GM19238 (cell line): ENCODE measurements at regions not wholly inside any gene's neighbourhood (a gene's known extent, or its start where the extent isn't known, plus 50 kb on each side); places are given as distances from the start of the nearest gene placed in this dataset.
"Not testable (repeated sequence)": the region's sequence is repeated elsewhere in the genome, so short reads cannot be mapped to it uniquely, and the experiment has no call there.

Experiments used
- DNase-seq: peaks from one replicate; pipeline ENCODE4 v3.0.0; 2011; ENCODE audit warnings: low spot score; ENCODE audit not compliant: insufficient read length

GRCh38 chr1:166605137-166605536 lies 234.1 kb upstream of the POGK start:
- no peak for DNase-seq

- no peak for DNase-seq
These were observed 226.4 kb upstream of the POGK start for GRCh38 chr1:166612886-166613285.

GRCh38 chr1:166616206-166616605 lies 223.1 kb upstream of the POGK start:
- DNase-seq: no peak

- DNase-seq: no peak
These were observed 212.6 kb upstream of the POGK start for GRCh38 chr1:166626711-166627110.

GRCh38 chr1:166627558-166627957 lies 211.7 kb upstream of the POGK start:
- no peak for DNase-seq

- DNase-seq: no peak
These were observed 211.0 kb upstream of the POGK start for GRCh38 chr1:166628259-166628658.

GRCh38 chr1:166629946-166630345 lies 209.3 kb upstream of the POGK start:
- no peak for DNase-seq

- no peak for DNase-seq
These were observed 208.9 kb upstream of the POGK start for GRCh38 chr1:166630369-166630768.

GRCh38 chr1:166638137-166638536 lies 201.1 kb upstream of the POGK start:
- no peak for DNase-seq

- DNase-seq: not testable (repeated sequence)
These were observed 182.0 kb upstream of the POGK start for GRCh38 chr1:166657228-166657627.

GRCh38 chr1:166666790-166667189 lies 172.5 kb upstream of the POGK start:
- not testable (repeated sequence) for DNase-seq

- not testable (repeated sequence) for DNase-seq
These were observed 171.7 kb upstream of the POGK start for GRCh38 chr1:166667600-166667999.

GRCh38 chr1:166671627-166672026 lies 167.6 kb upstream of the POGK start:
- no peak for DNase-seq

- DNase-seq: no peak
These were observed 165.6 kb upstream of the POGK start for GRCh38 chr1:166673722-166674121.

- DNase-seq: no peak
These were observed 164.1 kb upstream of the POGK start for GRCh38 chr1:166675213-166675612.

- DNase-seq: no peak
These were observed 162.3 kb upstream of the POGK start for GRCh38 chr1:166676981-166677380.

GRCh38 chr1:166679369-166679768 lies 159.9 kb upstream of the POGK start:
- no peak for DNase-seq

- no peak for DNase-seq
These were observed 156.7 kb upstream of the POGK start for GRCh38 chr1:166682588-166682987.

GRCh38 chr1:166684669-166685068 lies 154.6 kb upstream of the POGK start:
- DNase-seq: not testable (repeated sequence)

GRCh38 chr1:166685200-166685599 lies 154.1 kb upstream of the POGK start:
- no peak for DNase-seq

GRCh38 chr1:166685891-166686290 lies 153.4 kb upstream of the POGK start:
- DNase-seq: not testable (repeated sequence)

GRCh38 chr1:166690596-166690995 lies 148.7 kb upstream of the POGK start:
- not testable (repeated sequence) for DNase-seq

GRCh38 chr1:166691476-166691875 lies 147.8 kb upstream of the POGK start:
- DNase-seq: no peak

- DNase-seq: no peak
These were observed 146.9 kb upstream of the POGK start for GRCh38 chr1:166692346-166692745.
